Tibial nerve (tissue), 4 donors: ENCODE measurements at regions not wholly inside any gene's neighbourhood (a gene's known extent, or its start where the extent isn't known, plus 50 kb on each side); places are given as distances from the start of the nearest gene placed in this dataset.

Experiments
- EP300 ChIP-seq, 2 donors: sonication (generic); formaldehyde crosslinking; IDR thresholded peaks; one replicate each; pipeline ENCODE4 v1.6.1; 2017; ENCODE audit warnings: antibody characterized with exemption in 2 of 2, mild to moderate bottlenecking in 1 of 2
- POLR2A ChIP-seq, 2 donors: fragments of 450-650 bp; IDR thresholded peaks; one replicate each; pipeline ENCODE4 v1.6.1; 2017; ENCODE audit warnings: antibody characterized with exemption in 2 of 2, mild to moderate bottlenecking in 2 of 2, moderate library complexity in 2 of 2
- TF ChIP-seq, protein P1 (sequence below), 5 experiments: fragments of 200-600 bp in 3 of 5; fragments of 450-650 bp in 2 of 5; sonication (generic) in 3 of 5; IDR thresholded peaks; one replicate each; pipeline ENCODE4 v1.5.1; 2016 to 2019; ENCODE audit warnings: antibody characterized with exemption in 5 of 5, mild to moderate bottlenecking in 3 of 5, moderate library complexity in 2 of 5

DNA sequence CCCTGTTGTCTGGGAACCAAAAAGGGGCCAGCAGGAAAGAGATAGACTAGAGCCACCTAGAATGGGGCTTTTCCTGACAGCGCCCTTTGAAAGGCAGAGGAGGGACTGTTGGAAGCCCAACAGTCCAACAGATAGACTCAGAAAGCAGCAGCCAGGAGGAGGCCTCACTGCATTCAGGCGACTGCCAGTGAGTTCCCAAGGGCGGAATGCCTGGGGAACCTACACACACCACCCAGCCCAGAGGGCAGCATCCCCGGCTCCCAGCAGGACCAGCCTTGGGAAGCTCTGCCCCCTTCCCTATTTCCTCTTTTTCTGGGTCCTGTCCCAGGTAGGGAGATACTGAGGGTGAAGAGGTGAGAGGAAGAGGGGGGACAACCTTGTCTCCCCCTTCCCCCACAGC lies 192.4 kb upstream of the KLF4 start:
- TF ChIP-seq, protein P1, sequence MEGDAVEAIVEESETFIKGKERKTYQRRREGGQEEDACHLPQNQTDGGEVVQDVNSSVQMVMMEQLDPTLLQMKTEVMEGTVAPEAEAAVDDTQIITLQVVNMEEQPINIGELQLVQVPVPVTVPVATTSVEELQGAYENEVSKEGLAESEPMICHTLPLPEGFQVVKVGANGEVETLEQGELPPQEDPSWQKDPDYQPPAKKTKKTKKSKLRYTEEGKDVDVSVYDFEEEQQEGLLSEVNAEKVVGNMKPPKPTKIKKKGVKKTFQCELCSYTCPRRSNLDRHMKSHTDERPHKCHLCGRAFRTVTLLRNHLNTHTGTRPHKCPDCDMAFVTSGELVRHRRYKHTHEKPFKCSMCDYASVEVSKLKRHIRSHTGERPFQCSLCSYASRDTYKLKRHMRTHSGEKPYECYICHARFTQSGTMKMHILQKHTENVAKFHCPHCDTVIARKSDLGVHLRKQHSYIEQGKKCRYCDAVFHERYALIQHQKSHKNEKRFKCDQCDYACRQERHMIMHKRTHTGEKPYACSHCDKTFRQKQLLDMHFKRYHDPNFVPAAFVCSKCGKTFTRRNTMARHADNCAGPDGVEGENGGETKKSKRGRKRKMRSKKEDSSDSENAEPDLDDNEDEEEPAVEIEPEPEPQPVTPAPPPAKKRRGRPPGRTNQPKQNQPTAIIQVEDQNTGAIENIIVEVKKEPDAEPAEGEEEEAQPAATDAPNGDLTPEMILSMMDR (IDR thresholded peaks at IDR 0.05), result no peak
- TF ChIP-seq POLR2A (IDR thresholded peaks at IDR 0.05) (no peak), EP300 (IDR thresholded peaks at IDR 0.05) (no peak)
